ENCODE measurements at regions not wholly inside any gene's neighbourhood (a gene's known extent, or its start where the extent isn't known, plus 50 kb on each side); places are given as distances from the start of the nearest gene placed in this dataset.
"Not testable (repeated sequence)": the region's sequence is repeated elsewhere in the genome, so short reads cannot be mapped to it uniquely, and the experiment has no call there.

- no peak for DNase-seq
These were observed 159.1 kb downstream of the YIPF5 start for GRCh38 chr5:144011388-144011787.

- no peak for DNase-seq
These were observed 156.6 kb downstream of the YIPF5 start for GRCh38 chr5:144013816-144014215.

- no peak for DNase-seq
These were observed 154.5 kb downstream of the YIPF5 start for GRCh38 chr5:144015961-144016360.

GRCh38 chr5:144017119-144017518 lies 153.3 kb downstream of the YIPF5 start:
- DNase-seq: no peak

- DNase-seq: no peak
These were observed 152.8 kb downstream of the YIPF5 start for GRCh38 chr5:144017631-144018030.

GRCh38 chr5:144024090-144024489 lies 146.4 kb downstream of the YIPF5 start:
- DNase-seq: no peak

GRCh38 chr5:144024545-144024944 lies 145.9 kb downstream of the YIPF5 start:
- DNase-seq: no peak

GRCh38 chr5:144026286-144026685 lies 144.2 kb downstream of the YIPF5 start:
- no peak for DNase-seq

GRCh38 chr5:144028058-144028457 lies 142.4 kb downstream of the YIPF5 start:
- no peak for DNase-seq

GRCh38 chr5:144028636-144029035 lies 141.8 kb downstream of the YIPF5 start:
- DNase-seq: no peak

- DNase-seq: no peak
These were observed 139.6 kb downstream of the YIPF5 start for GRCh38 chr5:144030904-144031303.

- DNase-seq: no peak
These were observed 138.1 kb downstream of the YIPF5 start for GRCh38 chr5:144032375-144032774.

- DNase-seq: no peak
These were observed 137.0 kb downstream of the YIPF5 start for GRCh38 chr5:144033486-144033885.

GRCh38 chr5:144035046-144035740 lies 135.3 kb downstream of the YIPF5 start:
- no peak for DNase-seq

- no peak for DNase-seq
These were observed 134.0 kb downstream of the YIPF5 start for GRCh38 chr5:144036476-144036875.

- DNase-seq: no peak
These were observed 129.7 kb downstream of the YIPF5 start for GRCh38 chr5:144040615-144041305.

GRCh38 chr5:144042156-144042555 lies 128.3 kb downstream of the YIPF5 start:
- DNase-seq: no peak

- DNase-seq: no peak
These were observed 122.1 kb downstream of the YIPF5 start for GRCh38 chr5:144048259-144048856.

- not testable (repeated sequence) for DNase-seq
These were observed 115.1 kb downstream of the YIPF5 start for GRCh38 chr5:144055391-144055790.

- not testable (repeated sequence) for DNase-seq
These were observed 110.4 kb downstream of the YIPF5 start for GRCh38 chr5:144060091-144060490.

- DNase-seq: no peak
These were observed 109.9 kb downstream of the YIPF5 start for GRCh38 chr5:144060598-144060997.

GRCh38 chr5:144065786-144066185 lies 104.7 kb downstream of the YIPF5 start:
- no peak for DNase-seq

GRCh38 chr5:144072518-144072927 lies 97.9 kb downstream of the YIPF5 start:
- DNase-seq: no peak

- no peak for DNase-seq
These were observed 93.9 kb downstream of the YIPF5 start for GRCh38 chr5:144076521-144077083.
